Glutamatergic neuron (in vitro differentiated cells): ENCODE measurements at regions not wholly inside any gene's neighbourhood (a gene's known extent, or its start where the extent isn't known, plus 50 kb on each side); places are given as distances from the start of the nearest gene placed in this dataset.

Experiments used
- DNase-seq: peaks from one replicate; pipeline ENCODE4 v3.0.0; 2022
- H3K27ac Mint-ChIP-seq: one replicate; pipeline ENCODE4 v1.8.0; 2020; ENCODE audit warnings: mild to moderate bottlenecking, mixed read lengths, inconsistent platforms; ENCODE audit not compliant: unreplicated experiment
- H3K27me3 Mint-ChIP-seq: one replicate; pipeline ENCODE4 v1.8.0; 2020; ENCODE audit warnings: mild to moderate bottlenecking, moderate library complexity, mixed read lengths, inconsistent platforms; ENCODE audit not compliant: unreplicated experiment
- H3K36me3 Mint-ChIP-seq: one replicate; pipeline ENCODE4 v1.8.0; 2020; ENCODE audit warnings: mild to moderate bottlenecking, mixed read lengths, inconsistent platforms; ENCODE audit not compliant: unreplicated experiment
- H3K4me1 Mint-ChIP-seq: one replicate; pipeline ENCODE4 v1.8.0; 2020; ENCODE audit warnings: mild to moderate bottlenecking, low read depth, mixed read lengths, inconsistent platforms; ENCODE audit not compliant: unreplicated experiment
- H3K4me3 Mint-ChIP-seq: one replicate; pipeline ENCODE4 v1.8.0; 2020; ENCODE audit warnings: mild to moderate bottlenecking, mixed read lengths, inconsistent platforms; ENCODE audit not compliant: unreplicated experiment
- H3K9me3 Mint-ChIP-seq: one replicate; pipeline ENCODE4 v1.8.0; 2020; ENCODE audit warnings: mild to moderate bottlenecking, moderate library complexity, mixed read lengths, inconsistent platforms; ENCODE audit not compliant: unreplicated experiment
- TF ChIP-seq, protein P1 (sequence below): fragments of 200-600 bp; sonication (generic); IDR thresholded peaks from one replicate; pipeline ENCODE4 v1.5.0; 2021; ENCODE audit not compliant: partially characterized antibody, unreplicated experiment

DNA sequence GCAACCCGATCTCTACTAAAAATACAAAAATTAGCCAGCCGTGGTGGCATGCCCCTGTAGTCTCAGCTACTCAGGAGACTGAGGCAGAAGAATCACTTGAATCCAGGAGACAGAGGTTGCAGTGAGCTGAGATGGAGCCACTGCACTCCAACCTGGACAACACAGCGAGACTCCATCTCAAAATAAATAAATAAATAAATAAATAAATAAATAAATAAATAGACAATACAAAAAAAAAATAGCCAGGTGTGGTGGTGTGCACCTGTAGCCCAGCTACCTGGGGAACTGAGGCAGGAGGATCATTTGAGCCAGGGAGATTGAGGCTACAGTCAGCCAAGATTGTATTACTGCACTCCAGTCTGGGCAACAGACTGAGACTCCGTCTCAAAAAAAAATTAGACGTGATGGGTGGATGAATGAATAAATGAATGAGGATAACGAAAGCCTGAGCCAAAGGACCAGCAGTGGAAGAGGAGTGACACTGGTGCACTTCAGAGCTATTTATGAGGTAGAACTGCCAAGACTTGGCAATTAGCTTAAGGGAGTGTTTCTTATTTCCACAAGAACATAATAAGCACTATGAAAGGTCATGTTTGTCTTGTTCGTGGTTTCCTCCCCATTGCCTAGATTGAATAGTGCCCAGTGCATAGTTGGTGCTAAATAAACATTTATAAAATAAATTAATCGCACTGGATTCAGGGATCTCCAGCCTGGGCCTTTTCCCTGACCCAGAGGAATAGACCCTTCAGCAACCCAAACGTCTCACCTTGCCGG, 232.2 kb downstream of the IDS start:
- TF ChIP-seq, protein P1, sequence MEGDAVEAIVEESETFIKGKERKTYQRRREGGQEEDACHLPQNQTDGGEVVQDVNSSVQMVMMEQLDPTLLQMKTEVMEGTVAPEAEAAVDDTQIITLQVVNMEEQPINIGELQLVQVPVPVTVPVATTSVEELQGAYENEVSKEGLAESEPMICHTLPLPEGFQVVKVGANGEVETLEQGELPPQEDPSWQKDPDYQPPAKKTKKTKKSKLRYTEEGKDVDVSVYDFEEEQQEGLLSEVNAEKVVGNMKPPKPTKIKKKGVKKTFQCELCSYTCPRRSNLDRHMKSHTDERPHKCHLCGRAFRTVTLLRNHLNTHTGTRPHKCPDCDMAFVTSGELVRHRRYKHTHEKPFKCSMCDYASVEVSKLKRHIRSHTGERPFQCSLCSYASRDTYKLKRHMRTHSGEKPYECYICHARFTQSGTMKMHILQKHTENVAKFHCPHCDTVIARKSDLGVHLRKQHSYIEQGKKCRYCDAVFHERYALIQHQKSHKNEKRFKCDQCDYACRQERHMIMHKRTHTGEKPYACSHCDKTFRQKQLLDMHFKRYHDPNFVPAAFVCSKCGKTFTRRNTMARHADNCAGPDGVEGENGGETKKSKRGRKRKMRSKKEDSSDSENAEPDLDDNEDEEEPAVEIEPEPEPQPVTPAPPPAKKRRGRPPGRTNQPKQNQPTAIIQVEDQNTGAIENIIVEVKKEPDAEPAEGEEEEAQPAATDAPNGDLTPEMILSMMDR: no peak
- DNase-seq: no peak
- no peaks in the 10 kb centered on the region for H3K36me3 Mint-ChIP-seq
- no peaks in the 10 kb centered on the region for H3K9me3 Mint-ChIP-seq
- no peak overlapping the region for H3K4me3 Mint-ChIP-seq
- H3K27ac Mint-ChIP-seq: no peak overlapping the region
- H3K27me3 Mint-ChIP-seq: no peaks in the 10 kb centered on the region
- H3K4me1 Mint-ChIP-seq: no peaks in the 10 kb centered on the region

DNA sequence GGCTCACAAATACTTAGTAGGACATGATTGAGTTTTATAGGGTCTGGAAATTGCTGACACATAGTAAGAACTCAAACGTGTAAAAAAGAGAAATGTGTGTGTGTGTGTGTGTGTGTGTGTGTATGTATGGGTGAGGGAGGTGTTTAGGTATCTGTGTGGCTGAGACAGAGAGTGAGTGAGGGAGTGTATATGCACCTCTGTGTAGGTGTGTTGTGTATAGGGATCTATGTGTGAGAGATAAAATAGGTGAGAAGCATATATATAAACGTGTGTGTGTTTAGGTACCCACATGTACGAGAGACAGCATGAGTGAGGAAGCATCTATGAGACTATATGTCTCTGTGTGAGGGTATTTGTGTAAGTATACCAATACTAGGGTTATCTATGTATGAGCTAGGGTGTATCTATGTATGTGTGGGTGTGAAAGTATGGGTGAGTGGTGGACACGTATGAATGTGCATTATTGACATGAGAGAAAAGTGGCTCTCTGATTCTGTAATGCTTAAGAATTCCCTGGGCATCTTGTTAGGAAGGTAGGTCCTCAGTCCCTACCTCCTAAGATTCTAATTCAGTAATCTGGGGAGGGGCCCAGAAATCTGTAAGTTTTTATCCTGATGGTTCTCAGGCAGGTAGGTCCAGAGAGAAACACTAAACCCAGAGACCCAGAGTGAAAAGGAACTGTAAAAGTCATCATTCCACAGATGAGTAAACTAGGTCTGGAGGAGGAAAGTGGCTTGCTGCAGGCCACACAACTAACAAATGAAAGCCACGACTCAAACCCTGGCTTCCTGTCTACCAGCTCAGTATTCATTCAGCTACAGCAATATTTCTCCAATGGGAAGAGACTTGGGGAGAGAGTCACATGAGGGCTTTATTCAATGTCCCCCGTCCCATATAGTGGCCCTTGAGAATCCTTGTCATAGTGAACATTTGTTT, 237.0 kb downstream of the IDS start:
- H3K9me3 Mint-ChIP-seq: no peaks in the 10 kb centered on the region
- DNase-seq: no peak
- H3K27ac Mint-ChIP-seq: no peak overlapping the region
- H3K36me3 Mint-ChIP-seq: no peaks in the 10 kb centered on the region
- no peak overlapping the region for H3K4me3 Mint-ChIP-seq
- no peaks in the 10 kb centered on the region for H3K27me3 Mint-ChIP-seq
- TF ChIP-seq, protein P1: no peak
- H3K4me1 Mint-ChIP-seq: no peaks in the 10 kb centered on the region

DNA sequence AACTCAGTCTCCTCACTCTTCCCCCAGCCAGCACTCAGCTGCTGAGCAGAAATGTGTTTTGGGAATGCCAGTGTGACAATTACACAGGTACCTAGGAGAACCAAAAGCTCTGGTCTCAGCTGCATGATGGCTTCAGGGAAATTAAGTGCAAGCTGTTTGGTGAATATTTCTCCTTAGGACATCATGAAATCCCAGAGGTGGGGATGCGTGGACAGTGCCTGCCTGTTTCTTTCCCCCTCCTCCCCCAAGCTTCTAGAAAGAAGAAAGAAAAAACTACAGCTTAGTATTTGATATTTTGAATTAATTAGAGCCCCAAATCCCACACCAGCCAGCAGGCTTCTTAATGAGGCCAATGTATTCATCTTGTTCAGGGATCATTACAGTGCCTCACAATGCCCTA, 243.0 kb downstream of the IDS start:
- Mint-ChIP-seq H3K9me3 (no peaks in the 10 kb centered on the region), H3K4me3 (no peak overlapping the region), H3K27me3 (no peaks in the 10 kb centered on the region), H3K4me1 (no peaks in the 10 kb centered on the region), H3K36me3 (no peaks in the 10 kb centered on the region), H3K27ac (no peak overlapping the region)
- TF ChIP-seq, protein P1: no peak
- no peak for DNase-seq

DNA sequence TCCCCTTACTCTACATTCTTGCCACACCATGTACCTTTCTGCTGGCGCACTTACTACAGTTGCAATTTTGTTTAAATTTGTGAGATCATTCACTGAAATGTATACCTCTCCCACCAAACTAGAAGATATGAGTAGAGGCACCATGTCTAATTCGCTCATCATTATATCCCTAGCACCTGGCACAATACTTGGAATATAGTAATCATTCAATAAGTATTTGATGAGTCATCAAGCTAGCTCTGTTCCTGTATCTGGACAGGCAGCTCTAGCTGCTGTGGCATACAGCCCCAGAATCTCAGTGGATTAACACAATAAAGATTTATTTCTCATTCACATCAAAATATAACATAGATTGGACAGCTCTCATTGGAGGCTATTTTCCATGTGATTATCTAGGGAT, 245.9 kb downstream of the IDS start:
- Mint-ChIP-seq H3K36me3 (no peaks in the 10 kb centered on the region), H3K4me3 (no peak overlapping the region), H3K9me3 (no peaks in the 10 kb centered on the region), H3K27ac (no peak overlapping the region), H3K27me3 (no peaks in the 10 kb centered on the region), H3K4me1 (no peaks in the 10 kb centered on the region)
- TF ChIP-seq, protein P1: no peak
- no peak for DNase-seq

DNA sequence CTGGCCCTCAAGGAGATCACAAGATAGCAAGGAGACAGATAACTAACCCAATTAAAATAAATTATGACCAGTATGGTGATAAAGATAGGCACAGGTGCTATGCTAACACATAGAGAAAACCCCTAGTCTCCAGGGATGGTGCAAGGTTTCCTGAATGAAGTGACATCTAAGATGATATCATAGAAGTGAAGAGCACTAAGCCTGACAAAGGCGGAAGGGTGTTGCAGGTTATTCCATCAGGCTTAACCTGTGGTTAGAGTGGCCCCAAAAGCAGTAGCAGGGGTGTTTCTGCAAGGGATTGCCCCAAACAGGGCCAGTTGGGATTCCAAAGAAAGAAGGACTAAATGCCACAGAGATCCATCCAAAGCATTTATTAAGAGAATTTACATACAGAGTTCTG, 249.2 kb downstream of the IDS start:
- TF ChIP-seq, protein P1: no peak

More for the DNA sequence above, 249.2 kb downstream of the IDS start:
- no peaks in the 10 kb centered on the region for H3K9me3 Mint-ChIP-seq
- DNase-seq: no peak
- H3K36me3 Mint-ChIP-seq: no peaks in the 10 kb centered on the region
- no peaks in the 10 kb centered on the region for H3K27me3 Mint-ChIP-seq
- no peak overlapping the region for H3K27ac Mint-ChIP-seq
- no peak overlapping the region for H3K4me3 Mint-ChIP-seq
- H3K4me1 Mint-ChIP-seq: no peaks in the 10 kb centered on the region
